Endothelial cell of umbilical vein (primary cell): ENCODE measurements at regions not wholly inside any gene's neighbourhood (a gene's known extent, or its start where the extent isn't known, plus 50 kb on each side); places are given as distances from the start of the nearest gene placed in this dataset.

ENCODE experiments used
- BruUV-seq: library from RNA; stranded (reverse); fragments of 400-500 nt; replicated peaks from 2 replicates; lab custom pipeline; 2021; lab: Mats Ljungman, UMichigan
- CTCF ChIA-PET: fragments of 300-600, 350-600 bp; sonication (Branson Sonifier 250); formaldehyde crosslinking; loops from one replicate; lab custom pipeline; 2021; ENCODE audit warnings: antibody characterized with exemption, inconsistent platforms; lab: Charles Lee
- POLR2A ChIA-PET: fragments of 300-600, 350-600 bp; sonication (Branson Sonifier 250); formaldehyde crosslinking; loops from one replicate; lab custom pipeline; 2021; ENCODE audit warnings: antibody characterized with exemption, inconsistent platforms; lab: Charles Lee
- DNase-seq: peaks from one replicate; pipeline ENCODE4 v3.0.0-alpha.2; 2011; ENCODE audit warnings: low read depth, low spot score
- FAIRE-seq: peaks from 2 replicates; lab custom pipeline; 2011; peaks lifted over from hg19 to GRCh38; lab: Jason Lieb, UNC
- H2AFZ ChIP-seq: 2 replicates; pipeline ENCODE4 v1.6.0; 2012; ENCODE audit warnings: low read depth, low read length, control low read depth, inconsistent platforms
- H3K27ac ChIP-seq: 2 replicates; pipeline ENCODE4 v1.5.1; 2011; ENCODE audit warnings: low read depth, mild to moderate bottlenecking, control low read depth, low read length, moderate library complexity; ENCODE audit not compliant: insufficient read depth
- H3K27me3 ChIP-seq, 2 experiments: 2 replicates each; pipeline versions ENCODE4 v1.6.0 to v1.6.1; 2011; ENCODE audit warnings: low read length in 2 of 2, mixed read lengths in 1 of 2; ENCODE audit not compliant: control insufficient read depth in 2 of 2, insufficient read depth in 2 of 2
- H3K36me3 ChIP-seq, 2 experiments: 2 replicates in 1 of 2; 3 replicates in 1 of 2; pipeline ENCODE4 v1.5.1; 2011; ENCODE audit warnings: low read length in 2 of 2, mild to moderate bottlenecking in 1 of 2, moderate library complexity in 1 of 2; ENCODE audit not compliant: control insufficient read depth in 2 of 2, insufficient read depth in 2 of 2; ENCODE audit errors: extremely low read depth in 1 of 2
- H3K4me1 ChIP-seq: 3 replicates; pipeline ENCODE4 v1.5.1; 2011; ENCODE audit warnings: mild to moderate bottlenecking, low read length; ENCODE audit not compliant: control insufficient read depth, insufficient read depth; ENCODE audit errors: extremely low read depth
- H3K4me2 ChIP-seq: 2 replicates; pipeline ENCODE4 v1.6.1; 2011; ENCODE audit warnings: low read length, control low read depth, mixed read lengths; ENCODE audit not compliant: insufficient read depth
- H3K4me3 ChIP-seq, 3 experiments: fragments of 200-600 bp in 1 of 3; sonication (generic), shearing (Covaris generic) in 1 of 3; replicated peaks in 1 of 3; 2 replicates each; pipeline ENCODE4 v1.5.1; 2011 to 2016; ENCODE audit warnings: control low read depth in 3 of 3, low read length in 3 of 3, mild to moderate bottlenecking in 2 of 3, inconsistent platforms in 1 of 3, low read depth in 1 of 3, moderate library complexity in 1 of 3; ENCODE audit not compliant: insufficient read depth in 1 of 3
- H3K79me2 ChIP-seq: 2 replicates; pipeline ENCODE4 v1.6.0; 2012; ENCODE audit warnings: low read length, inconsistent platforms; ENCODE audit not compliant: control insufficient read depth, insufficient read depth
- H3K9ac ChIP-seq: replicated peaks from 2 replicates; pipeline ENCODE3; 2011; ENCODE audit warnings: low read length, control low read depth; ENCODE audit not compliant: insufficient read depth; ENCODE audit errors: extremely low read depth
- H3K9me1 ChIP-seq: replicated peaks from 3 replicates; pipeline ENCODE4 v1.6.0; 2011; ENCODE audit warnings: mild to moderate bottlenecking, low read length; ENCODE audit not compliant: control insufficient read depth, insufficient read depth; ENCODE audit errors: extremely low read depth
- H3K9me3 ChIP-seq: replicated peaks from 2 replicates; pipeline ENCODE4 v1.5.1; 2012; ENCODE audit warnings: low read length, inconsistent platforms; ENCODE audit not compliant: control insufficient read depth, insufficient read depth
- H4K20me1 ChIP-seq: replicated peaks from 2 replicates; pipeline ENCODE3; 2011; ENCODE audit warnings: mild to moderate bottlenecking, low read length; ENCODE audit not compliant: control insufficient read depth, insufficient read depth; ENCODE audit errors: extremely low read depth
- CTCF ChIP-seq, 2 donors: IDR thresholded peaks; 1 replicate in 1 of 2; 2 replicates in 1 of 2; pipeline ENCODE4 v1.5.1; 2011; ENCODE audit warnings: low read length in 2 of 2, mild to moderate bottlenecking in 2 of 2, moderate library complexity in 2 of 2, control low read depth in 1 of 2, inconsistent platforms in 1 of 2, low read depth in 1 of 2; ENCODE audit not compliant: insufficient read depth in 1 of 2; ENCODE audit errors: extremely low read depth in 1 of 2
- EZH2 ChIP-seq: IDR thresholded peaks from 2 replicates; pipeline ENCODE4 v1.6.1; 2012; ENCODE audit warnings: borderline replicate concordance, low read depth, mild to moderate bottlenecking, moderate library complexity, low read length, inconsistent platforms; ENCODE audit not compliant: severe bottlenecking
- FOS ChIP-seq: IDR thresholded peaks from 2 replicates; pipeline ENCODE4 v1.6.1; 2011; ENCODE audit warnings: mild to moderate bottlenecking, low read length, moderate library complexity, borderline replicate concordance; ENCODE audit not compliant: insufficient read depth
- GATA2 ChIP-seq: IDR thresholded peaks from 2 replicates; pipeline ENCODE4 v1.7.0; 2011; ENCODE audit warnings: low read depth, mild to moderate bottlenecking, moderate library complexity, mixed read lengths, low read length; ENCODE audit not compliant: insufficient read length, insufficient read depth
- JUN ChIP-seq: IDR thresholded peaks from 2 replicates; pipeline ENCODE4 v1.6.1; 2011; ENCODE audit warnings: borderline replicate concordance, low read depth; ENCODE audit not compliant: insufficient read length, insufficient read depth
- MAX ChIP-seq: IDR thresholded peaks from 2 replicates; pipeline ENCODE4 v1.6.1; 2011; ENCODE audit not compliant: insufficient read depth, insufficient read length
- MYC ChIP-seq: IDR thresholded peaks from one replicate; pipeline ENCODE4 v1.6.1; 2011; ENCODE audit warnings: mild to moderate bottlenecking, low read depth, low read length
- POLR2A ChIP-seq: IDR thresholded peaks from 2 replicates; pipeline ENCODE4 v1.6.1; 2012; ENCODE audit warnings: low read depth, mild to moderate bottlenecking, control low read depth, low read length
- POLR2AphosphoS5 ChIP-seq: IDR thresholded peaks from 2 replicates; pipeline ENCODE4 v1.6.1; 2012; ENCODE audit warnings: low read depth, mild to moderate bottlenecking, control low read depth, low read length, moderate library complexity; ENCODE audit not compliant: insufficient read depth
- dilution Hi-C: fragments of 300-500 bp; cut with MboI; formaldehyde crosslinking; loops from one replicate; pipeline ENCODE4 v1.15.0; 2019; ENCODE audit warnings: low sequenced_read_pairs; ENCODE audit not compliant: extremely low pct_ligation_motif_present
- intact Hi-C: fragments of 100-400 bp; cut with micrococcal nuclease; formaldehyde crosslinking; loops from one replicate; pipeline ENCODE4 v1.10.0; 2022

- POLR2A ChIA-PET = no interaction called here
- Histone ChIP-seq H3K4me2 (no peak overlapping the region), H3K9ac (no peak overlapping the region), H3K9me1 (no peaks in the 10 kb centered on the region), H3K27me3 (no peaks in the 10 kb centered on the region), H3K4me3 (no peak overlapping the region), H3K79me2 (no peaks in the 10 kb centered on the region), H2AFZ (no peak overlapping the region), H3K4me1 (no peaks in the 10 kb centered on the region), H3K27ac (no peak overlapping the region), H4K20me1 (no peaks in the 10 kb centered on the region), H3K36me3 (no peaks in the 10 kb centered on the region), H3K9me3 (no peaks in the 10 kb centered on the region)
- DNase-seq = no peak
- no peak for FAIRE-seq
- dilution Hi-C loops (no loop called here), intact Hi-C loops (no loop called here)
- BruUV-seq = no TSS peak
- CTCF ChIA-PET = no interaction called here
- TF ChIP-seq MYC (no peak), FOS (no peak), MAX (no peak), EZH2 (no peak), GATA2 (no peak), POLR2A (no peak), POLR2AphosphoS5 (no peak), JUN (no peak), CTCF (IDR thresholded peaks at IDR 0.05; ENCODE audit: extremely low read depth in 1 of 2, insufficient read depth in 1 of 2, low read depth in 1 of 2, low read length in 2 of 2) (no peak)
These were observed 132.8 kb upstream of the GPR101 start for GRCh38 chrX:137166591-137166990.
